Activated CD4-positive, alpha-beta T cell treated with anti-CD3 and anti-CD28 coated beads for 36 hours (primary cell): ENCODE measurements at regions not wholly inside any gene's neighbourhood (a gene's known extent, or its start where the extent isn't known, plus 50 kb on each side); places are given as distances from the start of the nearest gene placed in this dataset.
"Not testable (repeated sequence)": the region's sequence is repeated elsewhere in the genome, so short reads cannot be mapped to it uniquely, and the experiment has no call there.

Source experiments
- ATAC-seq: fragments of 200-7000 bp; cut with Tn5 transposase; one replicate; pipeline ENCODE4 v1.10.0; 2021; ENCODE audit warnings: mild to moderate bottlenecking, moderate library complexity
- CTCF ChIA-PET: fragments of 350-600 bp; sonication (Branson Sonifier 250); formaldehyde crosslinking; loops from one replicate; lab custom pipeline; 2021; ENCODE audit warnings: antibody characterized with exemption; lab: Charles Lee
- POLR2A ChIA-PET: fragments of 350-600 bp; sonication (Branson Sonifier 250); formaldehyde crosslinking; loops from one replicate; lab custom pipeline; 2021; ENCODE audit warnings: antibody characterized with exemption, inconsistent platforms; lab: Charles Lee
- DNase-seq: peaks from one replicate; pipeline ENCODE4 v3.0.0-alpha.2; 2020
- H3K27ac Mint-ChIP-seq: one replicate; pipeline ENCODE4 v1.8.0; 2021; ENCODE audit warnings: mixed read lengths
- H3K27me3 Mint-ChIP-seq: one replicate; pipeline ENCODE4 v1.8.0; 2021; ENCODE audit warnings: mixed read lengths
- H3K36me3 Mint-ChIP-seq: one replicate; pipeline ENCODE4 v1.8.0; 2021; ENCODE audit warnings: low read depth, mixed read lengths
- H3K4me1 Mint-ChIP-seq: one replicate; pipeline ENCODE4 v1.8.0; 2021; ENCODE audit warnings: mixed read lengths
- H3K4me3 Mint-ChIP-seq: one replicate; pipeline ENCODE4 v1.8.0; 2021; ENCODE audit warnings: mild to moderate bottlenecking, moderate library complexity, mixed read lengths
- H3K9me3 Mint-ChIP-seq: one replicate; pipeline ENCODE4 v1.8.0; 2021; ENCODE audit warnings: low read depth, mixed read lengths
- intact Hi-C, 2 experiments: fragments of 100-400 bp; cut with DNase I in 1 of 2; cut with micrococcal nuclease in 1 of 2; formaldehyde crosslinking; loops; one replicate each; pipeline versions ENCODE4 v1.14.2 to v1.15.1; 2022 to 2024; cut with DNase I, micrococcal nuclease

- H3K4me3 Mint-ChIP-seq, POLR2A ChIA-PET, H3K9me3 Mint-ChIP-seq, intact Hi-C loops, ATAC-seq, H3K27me3 Mint-ChIP-seq, DNase-seq, H3K36me3 Mint-ChIP-seq, H3K27ac Mint-ChIP-seq, H3K4me1 Mint-ChIP-seq: not testable (repeated sequence)
- CTCF ChIA-PET, result interaction anchor here (1.6 kb wide), 1 partner anchor 10 kb away, joined by 4 read pairs; no protein-coding TSS in a partner anchor
These were observed 152.2 kb upstream of the CACNA2D1 start for GRCh38 chr7:82595795-82596194.

DNA sequence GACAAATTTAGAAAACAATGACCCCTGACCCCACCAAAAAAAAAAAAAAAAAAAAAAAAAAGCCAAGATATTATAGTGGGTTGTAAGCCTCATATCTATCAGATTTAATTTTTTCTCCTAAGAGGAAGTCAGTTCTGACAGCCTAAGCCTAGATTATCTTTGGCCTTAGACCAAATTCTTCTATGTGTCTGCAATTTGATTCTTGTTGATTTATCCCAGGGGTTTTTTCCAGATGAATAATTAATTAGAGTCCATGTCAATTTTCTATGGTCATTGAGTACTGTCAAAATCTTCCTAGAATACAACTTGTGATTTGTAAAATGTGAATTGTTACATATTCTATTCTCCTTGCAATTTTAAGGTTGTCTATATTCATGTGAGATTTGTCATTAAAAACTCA lies 151.6 kb upstream of the CACNA2D1 start:
- ATAC-seq, result no peak
- intact Hi-C loops, result no loop called here
- Mint-ChIP-seq H3K4me1 (peaks cover 2% of the 10 kb centered on the region), H3K27me3 (no peaks in the 10 kb centered on the region), H3K4me3 (no peak overlapping the region), H3K9me3 (no peaks in the 10 kb centered on the region), H3K36me3 (no peaks in the 10 kb centered on the region), H3K27ac (no peak overlapping the region)
- POLR2A ChIA-PET, result no interaction called here
- CTCF ChIA-PET, result interaction anchor here (1.6 kb wide), 1 partner anchor 11 kb away, joined by 4 read pairs; no protein-coding TSS in a partner anchor
- DNase-seq, result no peak

DNA sequence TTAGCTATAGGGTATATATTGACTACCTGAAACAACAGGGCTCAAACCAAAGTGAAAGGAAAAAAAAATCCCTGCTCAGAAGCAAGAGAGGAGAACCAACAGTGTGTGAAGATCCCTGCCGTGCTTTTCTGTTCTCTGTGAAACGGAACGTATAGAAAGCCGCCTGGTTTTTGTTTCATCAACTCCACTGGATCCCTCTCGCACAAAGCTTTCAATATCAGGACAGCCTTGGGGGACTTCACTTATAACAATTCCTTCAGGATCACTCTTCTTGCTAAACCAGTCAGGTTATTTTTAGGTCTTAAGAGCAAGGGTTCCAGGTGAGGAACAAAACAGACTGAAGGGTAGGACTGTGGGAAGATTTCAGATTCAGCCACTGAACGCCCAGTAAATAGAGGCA lies 151.1 kb upstream of the CACNA2D1 start:
- DNase-seq (no peak), ATAC-seq (no peak)
- H3K4me1 Mint-ChIP-seq, result peaks cover 2% of the 10 kb centered on the region
- ChIA-PET POLR2A (no interaction called here), CTCF (interaction anchor here (0.7 to 1.1 kb wide), 2 partner anchors 22 to 922 kb away, joined by 3 to 4 read pairs; no protein-coding TSS in a partner anchor)
- H3K36me3 Mint-ChIP-seq, result no peaks in the 10 kb centered on the region
- H3K4me3 Mint-ChIP-seq, result no peak overlapping the region
- intact Hi-C loops, result no loop called here
- no peak overlapping the region for H3K27ac Mint-ChIP-seq
- H3K9me3 Mint-ChIP-seq, result no peaks in the 10 kb centered on the region
- H3K27me3 Mint-ChIP-seq, result no peaks in the 10 kb centered on the region

- no peaks in the 10 kb centered on the region for H3K27me3 Mint-ChIP-seq
- ATAC-seq (no peak), DNase-seq (no peak)
- no peaks in the 10 kb centered on the region for H3K36me3 Mint-ChIP-seq
- no peak overlapping the region for H3K27ac Mint-ChIP-seq
- no peak overlapping the region for H3K4me3 Mint-ChIP-seq
- peaks cover 2% of the 10 kb centered on the region for H3K4me1 Mint-ChIP-seq
- intact Hi-C loops, result no loop called here
- ChIA-PET CTCF (interaction anchor here (1.1 kb wide), 1 partner anchor 21 kb away, joined by 4 read pairs; no protein-coding TSS in a partner anchor), POLR2A (no interaction called here)
- no peaks in the 10 kb centered on the region for H3K9me3 Mint-ChIP-seq
These were observed 150.2 kb upstream of the CACNA2D1 start for GRCh38 chr7:82593780-82594179.

- H3K9me3 Mint-ChIP-seq, result no peaks in the 10 kb centered on the region
- H3K27me3 Mint-ChIP-seq, result no peaks in the 10 kb centered on the region
- intact Hi-C loops, result no loop called here
- no peak overlapping the region for H3K27ac Mint-ChIP-seq
- ChIA-PET CTCF (interaction anchor here (1.1 kb wide), 1 partner anchor 13 kb away, joined by 5 read pairs; no protein-coding TSS in a partner anchor), POLR2A (no interaction called here)
- no peak overlapping the region for H3K4me3 Mint-ChIP-seq
- no peaks in the 10 kb centered on the region for H3K36me3 Mint-ChIP-seq
- peaks cover 2% of the 10 kb centered on the region for H3K4me1 Mint-ChIP-seq
- no peak for DNase-seq
- ATAC-seq, result no peak
These were observed 148.8 kb upstream of the CACNA2D1 start for GRCh38 chr7:82592416-82592815.

GRCh38 chr7:82579047-82579446 lies 135.5 kb upstream of the CACNA2D1 start:
- Mint-ChIP-seq H3K4me1 (no peaks in the 10 kb centered on the region), H3K9me3 (no peaks in the 10 kb centered on the region), H3K4me3 (no peak overlapping the region), H3K27ac (no peak overlapping the region), H3K36me3 (no peaks in the 10 kb centered on the region), H3K27me3 (no peaks in the 10 kb centered on the region)
- ChIA-PET CTCF (no interaction called here), POLR2A (no interaction called here)
- ATAC-seq (no peak), DNase-seq (no peak)
- intact Hi-C loops, result loop anchor here in 1 of 2 experiments (10.0 kb wide), 1 partner anchor 534 kb away; no protein-coding TSS in a partner anchor

- intact Hi-C loops, result loop anchor here in 1 of 2 experiments (10.0 kb wide), 1 partner anchor 534 kb away; no protein-coding TSS in a partner anchor
- ATAC-seq (no peak), DNase-seq (no peak)
- Mint-ChIP-seq H3K4me1 (no peaks in the 10 kb centered on the region), H3K27me3 (no peaks in the 10 kb centered on the region), H3K27ac (no peak overlapping the region), H3K36me3 (no peaks in the 10 kb centered on the region), H3K9me3 (no peaks in the 10 kb centered on the region), H3K4me3 (no peak overlapping the region)
- ChIA-PET CTCF (no interaction called here), POLR2A (no interaction called here)
These were observed 134.9 kb upstream of the CACNA2D1 start for GRCh38 chr7:82578430-82578829.

GRCh38 chr7:82572195-82572880 lies 128.8 kb upstream of the CACNA2D1 start:
- no peaks in the 10 kb centered on the region for H3K9me3 Mint-ChIP-seq
- peak; percentile 61 for ATAC-seq

GRCh38 chr7:82571047-82571446 lies 127.5 kb upstream of the CACNA2D1 start:
- H3K4me1 Mint-ChIP-seq, DNase-seq, H3K36me3 Mint-ChIP-seq, H3K27me3 Mint-ChIP-seq, H3K4me3 Mint-ChIP-seq, POLR2A ChIA-PET, ATAC-seq, H3K9me3 Mint-ChIP-seq, H3K27ac Mint-ChIP-seq: not testable (repeated sequence)
- CTCF ChIA-PET, result interaction anchor here (0.7 to 1.7 kb wide), 5 partner anchors 12 to 1088 kb away, joined by 3 to 6 read pairs (median 3); no protein-coding TSS in a partner anchor
- intact Hi-C loops, result loop anchor here (5.0 to 10.0 kb wide), 4 partner anchors 339 to 1089 kb away; no protein-coding TSS in a partner anchor

More at GRCh38 chr7:82572195-82572880, 128.8 kb upstream of the CACNA2D1 start:
- ChIA-PET CTCF (interaction anchor here (0.6 to 1.7 kb wide), 11 partner anchors 13 to 1089 kb away, joined by 3 to 6 read pairs (median 3); no protein-coding TSS in a partner anchor), POLR2A (no interaction called here)
- intact Hi-C loops, result loop anchor here (1.0 to 10.0 kb wide), 7 partner anchors 338 to 1090 kb away; no protein-coding TSS in a partner anchor
- Mint-ChIP-seq H3K27ac (no peak overlapping the region), H3K27me3 (no peaks in the 10 kb centered on the region), H3K4me3 (no peak overlapping the region), H3K4me1 (no peaks in the 10 kb centered on the region), H3K36me3 (no peaks in the 10 kb centered on the region)
- peak; percentile 83 for DNase-seq

DNA sequence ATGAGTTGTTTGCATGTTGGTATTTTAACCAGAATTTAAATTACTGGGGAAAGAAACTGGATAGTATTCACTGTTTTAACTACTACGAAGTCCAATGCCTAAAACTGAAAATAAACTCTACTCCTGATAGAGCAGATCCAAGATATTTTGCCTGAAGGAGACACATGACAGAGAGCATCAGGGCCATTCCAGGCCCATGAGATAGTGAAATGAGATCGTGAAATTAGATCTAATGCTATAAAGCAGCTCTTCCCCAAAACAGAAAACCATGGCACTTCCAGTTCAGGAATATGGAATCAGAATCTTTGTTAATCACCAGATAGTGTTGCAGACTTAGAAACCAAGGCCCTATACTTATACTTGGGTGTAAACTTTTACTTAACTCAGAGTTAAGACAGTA lies 124.3 kb upstream of the CACNA2D1 start:
- no peaks in the 10 kb centered on the region for H3K9me3 Mint-ChIP-seq
- POLR2A ChIA-PET, result no interaction called here
- H3K4me1 Mint-ChIP-seq, result no peaks in the 10 kb centered on the region
- H3K36me3 Mint-ChIP-seq, result no peaks in the 10 kb centered on the region
- intact Hi-C loops, result no loop called here
- H3K27ac Mint-ChIP-seq, result no peak overlapping the region
- ATAC-seq (no peak), DNase-seq (no peak)
- peaks cover 1% of the 10 kb centered on the region for H3K27me3 Mint-ChIP-seq
- CTCF ChIA-PET, result interaction anchor here (1.1 kb wide), 1 partner anchor 523 kb away, joined by 3 read pairs; no protein-coding TSS in a partner anchor
- no peak overlapping the region for H3K4me3 Mint-ChIP-seq

DNA sequence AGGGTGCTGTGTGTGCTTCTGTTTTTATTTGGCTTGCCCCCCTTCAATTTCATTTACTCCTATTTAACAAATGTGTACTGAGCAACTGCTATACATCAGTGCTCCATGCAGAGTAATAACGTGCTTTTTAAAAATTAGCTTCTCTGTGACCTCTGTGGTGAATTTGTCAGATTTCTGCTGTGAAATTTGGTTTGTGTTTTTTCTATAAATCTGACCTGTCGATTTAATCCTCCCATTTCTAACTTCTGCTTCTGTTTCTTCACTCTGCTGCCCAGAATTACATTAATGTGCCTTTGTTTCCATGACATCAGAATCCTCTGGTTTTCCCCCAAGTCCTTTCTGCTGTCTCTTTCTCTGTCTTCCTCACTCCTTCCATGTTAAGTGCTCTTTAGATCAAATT lies 123.8 kb upstream of the CACNA2D1 start:
- ChIA-PET POLR2A (no interaction called here), CTCF (interaction anchor here (1.1 kb wide), 1 partner anchor 522 kb away, joined by 3 read pairs; no protein-coding TSS in a partner anchor)
- intact Hi-C loops, result no loop called here

More for the DNA sequence above, 123.8 kb upstream of the CACNA2D1 start:
- no peak overlapping the region for H3K27ac Mint-ChIP-seq
- no peaks in the 10 kb centered on the region for H3K9me3 Mint-ChIP-seq
- no peaks in the 10 kb centered on the region for H3K36me3 Mint-ChIP-seq
- peaks cover 2% of the 10 kb centered on the region for H3K27me3 Mint-ChIP-seq
- no peaks in the 10 kb centered on the region for H3K4me1 Mint-ChIP-seq
- DNase-seq (no peak), ATAC-seq (no peak)
- no peak overlapping the region for H3K4me3 Mint-ChIP-seq
